ENCODE measurements at regions not wholly inside any gene's neighbourhood (a gene's known extent, or its start where the extent isn't known, plus 50 kb on each side); places are given as distances from the start of the nearest gene placed in this dataset.

DNA sequence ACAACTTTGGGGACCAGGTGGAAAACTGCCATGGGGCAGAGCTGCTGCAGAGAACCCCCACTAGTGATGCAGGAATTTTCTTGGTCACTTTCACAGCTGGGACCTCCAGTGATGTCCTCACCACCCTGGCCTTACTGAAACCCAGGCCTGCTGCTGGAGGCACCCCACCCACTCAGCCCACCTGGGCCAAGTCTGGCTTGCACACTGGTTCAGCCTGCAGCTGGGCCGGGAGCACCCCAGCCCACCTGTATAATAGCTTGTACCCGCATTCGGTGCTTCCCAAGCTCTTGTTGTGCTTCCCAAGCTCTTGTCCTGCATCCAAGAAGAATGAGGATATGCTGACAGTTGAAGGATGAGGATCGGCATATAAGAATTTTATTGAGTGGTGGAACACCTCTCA lies 86.4 kb upstream of the ZMAT1 start:
- Histone ChIP-seq H4K20me1 (ENCODE audit: control insufficient read depth, extremely low read depth, insufficient read depth, low read length) (no peaks in the 10 kb centered on the region), H3K27ac (ENCODE audit: control insufficient read depth, insufficient read depth, low read length) (no peak overlapping the region), H3K4me2 (ENCODE audit: control insufficient read depth, extremely low read depth, insufficient read depth, low read depth, low read length) (no peak overlapping the region), H3K4me1 (ENCODE audit: control insufficient read depth, extremely low read depth, insufficient read depth, low read length) (no peaks in the 10 kb centered on the region), H3K9me1 (ENCODE audit: control insufficient read depth, extremely low read depth, insufficient read depth, low read length) (no peaks in the 10 kb centered on the region), H3K9me3 (ENCODE audit: control insufficient read depth, low read depth, low read length) (no peaks in the 10 kb centered on the region), H2AFZ (ENCODE audit: control insufficient read depth, low read length) (no peak overlapping the region), H3K9ac (ENCODE audit: control insufficient read depth, extremely low read depth, insufficient read depth, low read length) (no peak overlapping the region), H3K4me3 (ENCODE audit: control insufficient read depth in 2 of 3, extremely low read depth in 1 of 3, insufficient read depth in 2 of 3, low read depth in 1 of 3, low read length in 3 of 3) (no peak overlapping the region), H3K36me3 (ENCODE audit: control insufficient read depth in 2 of 2, extremely low read depth in 1 of 2, insufficient read depth in 2 of 2, low read length in 2 of 2) (no peaks in the 10 kb centered on the region), H3K27me3 (ENCODE audit: control insufficient read depth, extremely low read depth, insufficient read depth, low read length) (no peaks in the 10 kb centered on the region), H3K79me2 (ENCODE audit: control insufficient read depth, insufficient read depth, low read length) (no peaks in the 10 kb centered on the region)
- DNase-seq (ENCODE audit: low read depth, low spot score) (no peak), FAIRE-seq (no peak)
- TF ChIP-seq EZH2 (IDR thresholded peaks at IDR 0.05; ENCODE audit: low read length): no peak
- TF ChIP-seq, protein P1, sequence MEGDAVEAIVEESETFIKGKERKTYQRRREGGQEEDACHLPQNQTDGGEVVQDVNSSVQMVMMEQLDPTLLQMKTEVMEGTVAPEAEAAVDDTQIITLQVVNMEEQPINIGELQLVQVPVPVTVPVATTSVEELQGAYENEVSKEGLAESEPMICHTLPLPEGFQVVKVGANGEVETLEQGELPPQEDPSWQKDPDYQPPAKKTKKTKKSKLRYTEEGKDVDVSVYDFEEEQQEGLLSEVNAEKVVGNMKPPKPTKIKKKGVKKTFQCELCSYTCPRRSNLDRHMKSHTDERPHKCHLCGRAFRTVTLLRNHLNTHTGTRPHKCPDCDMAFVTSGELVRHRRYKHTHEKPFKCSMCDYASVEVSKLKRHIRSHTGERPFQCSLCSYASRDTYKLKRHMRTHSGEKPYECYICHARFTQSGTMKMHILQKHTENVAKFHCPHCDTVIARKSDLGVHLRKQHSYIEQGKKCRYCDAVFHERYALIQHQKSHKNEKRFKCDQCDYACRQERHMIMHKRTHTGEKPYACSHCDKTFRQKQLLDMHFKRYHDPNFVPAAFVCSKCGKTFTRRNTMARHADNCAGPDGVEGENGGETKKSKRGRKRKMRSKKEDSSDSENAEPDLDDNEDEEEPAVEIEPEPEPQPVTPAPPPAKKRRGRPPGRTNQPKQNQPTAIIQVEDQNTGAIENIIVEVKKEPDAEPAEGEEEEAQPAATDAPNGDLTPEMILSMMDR (optimal IDR thresholded peaks at IDR 0.05 in 1 of 3, IDR thresholded peaks at IDR 0.05 in 1 of 3, conservative IDR thresholded peaks at IDR 0.05 in 1 of 3; ENCODE audit: extremely low read depth in 1 of 3, insufficient read depth in 2 of 3, low read length in 3 of 3): no peak
- dilution Hi-C loops (cut with MboI; ENCODE audit: extremely low pct_ligation_motif_present, low sequenced_read_pairs): no loop called here

DNA sequence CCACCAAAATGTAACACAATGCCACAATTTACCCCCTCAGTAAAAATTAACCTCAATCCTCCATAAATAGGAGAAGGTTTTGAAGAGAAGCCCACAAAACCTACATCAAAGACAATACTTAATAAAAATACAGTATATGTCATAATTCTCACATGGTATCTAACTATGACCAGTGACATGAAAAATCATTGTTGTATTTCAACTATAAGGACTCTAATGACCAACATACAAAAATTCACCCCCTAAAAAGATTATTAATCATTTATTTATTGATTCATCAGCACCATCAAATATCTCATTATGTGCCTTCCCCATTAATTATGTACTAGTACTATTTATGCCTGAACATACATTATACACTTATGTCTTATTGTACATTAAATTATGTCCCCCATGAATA lies 77.1 kb upstream of the ZMAT1 start:
- Histone ChIP-seq H3K4me3 (ENCODE audit: control insufficient read depth in 2 of 3, extremely low read depth in 1 of 3, insufficient read depth in 2 of 3, low read depth in 1 of 3, low read length in 3 of 3) (no peak overlapping the region), H3K9ac (ENCODE audit: control insufficient read depth, extremely low read depth, insufficient read depth, low read length) (no peak overlapping the region), H3K27ac (ENCODE audit: control insufficient read depth, insufficient read depth, low read length) (no peak overlapping the region), H3K79me2 (ENCODE audit: control insufficient read depth, insufficient read depth, low read length) (no peaks in the 10 kb centered on the region), H3K36me3 (ENCODE audit: control insufficient read depth in 2 of 2, extremely low read depth in 1 of 2, insufficient read depth in 2 of 2, low read length in 2 of 2) (no peaks in the 10 kb centered on the region), H4K20me1 (ENCODE audit: control insufficient read depth, extremely low read depth, insufficient read depth, low read length) (no peaks in the 10 kb centered on the region), H3K27me3 (ENCODE audit: control insufficient read depth, extremely low read depth, insufficient read depth, low read length) (no peaks in the 10 kb centered on the region), H3K4me1 (ENCODE audit: control insufficient read depth, extremely low read depth, insufficient read depth, low read length) (no peaks in the 10 kb centered on the region), H3K4me2 (ENCODE audit: control insufficient read depth, extremely low read depth, insufficient read depth, low read depth, low read length) (no peak overlapping the region), H2AFZ (ENCODE audit: control insufficient read depth, low read length) (no peak overlapping the region), H3K9me3 (ENCODE audit: control insufficient read depth, low read depth, low read length) (no peaks in the 10 kb centered on the region), H3K9me1 (ENCODE audit: control insufficient read depth, extremely low read depth, insufficient read depth, low read length) (no peaks in the 10 kb centered on the region)
- TF ChIP-seq, protein P1 (optimal IDR thresholded peaks at IDR 0.05 in 1 of 3, IDR thresholded peaks at IDR 0.05 in 1 of 3, conservative IDR thresholded peaks at IDR 0.05 in 1 of 3; ENCODE audit: extremely low read depth in 1 of 3, insufficient read depth in 2 of 3, low read length in 3 of 3): no peak
- TF ChIP-seq EZH2 (IDR thresholded peaks at IDR 0.05; ENCODE audit: low read length): no peak
- DNase-seq (ENCODE audit: low read depth, low spot score) (no peak), FAIRE-seq (no peak)
- dilution Hi-C loops (cut with MboI; ENCODE audit: extremely low pct_ligation_motif_present, low sequenced_read_pairs): no loop called here
